GM12878 (cell line): ENCODE measurements at regions not wholly inside any gene's neighbourhood (a gene's known extent, or its start where the extent isn't known, plus 50 kb on each side); places are given as distances from the start of the nearest gene placed in this dataset.

Experiments used
- ATAC-seq: fragments of 200-7000 bp; cut with Tn5 transposase; 3 replicates; pipeline ENCODE4 v1.9.1; 2020; ENCODE audit warnings: mild to moderate bottlenecking, moderate library complexity
- BruUV-seq: library from RNA; stranded (reverse); fragments of 400-500 nt; replicated peaks from 2 replicates; lab custom pipeline; 2021; lab: Mats Ljungman, UMichigan
- CTCF ChIA-PET: fragments of 300-600 bp; sonication (Branson Sonifier 250); formaldehyde crosslinking; extraction: SDS; loops from one replicate; lab custom pipeline; 2021; ENCODE audit warnings: inconsistent platforms; lab: Yijun Ruan, JAX
- POLR2A ChIA-PET: fragments of 350-600 bp; formaldehyde crosslinking; extraction: SDS; loops from one replicate; lab custom pipeline; 2021; ENCODE audit warnings: inconsistent platforms; lab: Charles Lee
- RAD21 ChIA-PET: fragments of 300-600 bp; sonication (Branson Sonifier 250); formaldehyde crosslinking; loops from one replicate; lab custom pipeline; 2023; ENCODE audit warnings: antibody characterized with exemption; ENCODE audit not compliant: unreplicated experiment; lab: Charles Lee
- SMC1A ChIA-PET: fragments of 300-600 bp; sonication (Branson Sonifier 250); formaldehyde crosslinking; loops from one replicate; lab custom pipeline; 2023; ENCODE audit not compliant: unreplicated experiment, uncharacterized antibody; lab: Charles Lee
- DNase-seq: peaks from one replicate; pipeline ENCODE4 v3.0.0-alpha.2; 2011; ENCODE audit warnings: low read depth, low spot score
- FAIRE-seq: peaks from 3 replicates; lab custom pipeline; 2011; peaks lifted over from hg19 to GRCh38; lab: Jason Lieb, UNC
- H2AFZ ChIP-seq: 2 replicates; pipeline ENCODE4 v1.6.0; 2011; ENCODE audit warnings: low read depth, low read length, control low read depth; ENCODE audit not compliant: control insufficient read depth
- H3K27ac ChIP-seq: 2 replicates; pipeline ENCODE4 v1.5.1; 2011; ENCODE audit warnings: control low read depth; ENCODE audit not compliant: control insufficient read depth, insufficient read depth
- H3K27me3 ChIP-seq, 2 experiments: replicated peaks in 1 of 2; 2 replicates each; pipeline versions ENCODE4 v1.6.0 to v1.6.1; 2011; ENCODE audit warnings: low read length in 1 of 2; ENCODE audit not compliant: control insufficient read depth in 2 of 2, insufficient read depth in 2 of 2
- H3K36me3 ChIP-seq, 2 experiments: 2 replicates each; pipeline ENCODE4 v1.5.1; 2011; ENCODE audit warnings: low read length in 1 of 2; ENCODE audit not compliant: control insufficient read depth in 2 of 2, insufficient read depth in 2 of 2
- H3K4me1 ChIP-seq: 2 replicates; pipeline ENCODE4 v1.6.1; 2011; ENCODE audit warnings: mild to moderate bottlenecking, low read length, moderate library complexity, mixed read lengths; ENCODE audit not compliant: control insufficient read depth, insufficient read depth
- H3K4me2 ChIP-seq: 2 replicates; pipeline ENCODE4 v1.6.0; 2011; ENCODE audit warnings: control low read depth; ENCODE audit not compliant: control insufficient read depth, insufficient read depth
- H3K4me3 ChIP-seq: fragments of 200-600 bp; sonication (generic); 2 replicates; pipeline ENCODE4 v1.5.1; 2016
- H3K79me2 ChIP-seq: 2 replicates; pipeline ENCODE4 v1.6.0; 2011; ENCODE audit warnings: low read length; ENCODE audit not compliant: control insufficient read depth, insufficient read depth
- H3K9ac ChIP-seq: 2 replicates; pipeline ENCODE4 v1.8.0; 2011; ENCODE audit warnings: low read length, control low read depth, mixed read lengths; ENCODE audit not compliant: control insufficient read depth, insufficient read depth
- H3K9me3 ChIP-seq: replicated peaks from 3 replicates; pipeline ENCODE4 v1.5.1; 2011; ENCODE audit warnings: mild to moderate bottlenecking, low read length; ENCODE audit not compliant: control insufficient read depth, insufficient read depth
- H4K20me1 ChIP-seq: 2 replicates; pipeline ENCODE4 v1.6.0; 2011; ENCODE audit not compliant: control insufficient read depth, insufficient read depth
- ASH2L ChIP-seq: fragments of 300-600, 200-600 bp; sonication (generic); IDR thresholded peaks from 2 replicates; pipeline ENCODE4 v1.6.1; 2017; ENCODE audit warnings: low read depth, mild to moderate bottlenecking, borderline replicate concordance
- BACH1 ChIP-seq: fragments of 450-650 bp; IDR thresholded peaks from 2 replicates; pipeline ENCODE4 v1.6.1; 2017; ENCODE audit warnings: mild to moderate bottlenecking, borderline replicate concordance
- CBFB ChIP-seq: IDR thresholded peaks from 2 replicates; pipeline ENCODE4 v1.6.1; 2016; ENCODE audit warnings: antibody characterized with exemption, low read depth
- DPF2 ChIP-seq: fragments of 450-650 bp; IDR thresholded peaks from 2 replicates; pipeline ENCODE4 v1.6.1; 2017; ENCODE audit warnings: mild to moderate bottlenecking
- ESRRA ChIP-seq: IDR thresholded peaks from 2 replicates; pipeline ENCODE4 v1.6.1; 2012; ENCODE audit warnings: mild to moderate bottlenecking, low read length, improper control_type of control experiment
- MEF2A ChIP-seq: IDR thresholded peaks from 2 replicates; pipeline ENCODE4 v1.6.1; 2011; ENCODE audit warnings: low read depth, mild to moderate bottlenecking, low read length, moderate library complexity; ENCODE audit not compliant: insufficient read depth
- MEF2B ChIP-seq: fragments of 450-650 bp; IDR thresholded peaks from 2 replicates; pipeline ENCODE4 v1.6.1; 2018; ENCODE audit warnings: mild to moderate bottlenecking, moderate library complexity; ENCODE audit not compliant: partially characterized antibody, poor library complexity, severe bottlenecking
- PML ChIP-seq: IDR thresholded peaks from 2 replicates; pipeline ENCODE4 v1.6.1; 2012; ENCODE audit warnings: low read length, inconsistent platforms
- RAD21 ChIP-seq: IDR thresholded peaks from 2 replicates; pipeline ENCODE4 v1.6.1; 2011; ENCODE audit warnings: mild to moderate bottlenecking, low read depth, low read length, moderate library complexity; ENCODE audit not compliant: insufficient read depth
- RUNX3 ChIP-seq: IDR thresholded peaks from 2 replicates; pipeline ENCODE4 v1.6.1; 2012; ENCODE audit warnings: low read length, inconsistent platforms
- SMAD5 ChIP-seq: IDR thresholded peaks from 2 replicates; pipeline ENCODE4 v1.6.1; 2016; ENCODE audit warnings: antibody characterized with exemption, low read depth
- ZNF207 ChIP-seq: fragments of 450-650 bp; IDR thresholded peaks from 2 replicates; pipeline ENCODE4 v1.6.1; 2014; ENCODE audit warnings: antibody characterized with exemption, mild to moderate bottlenecking, borderline replicate concordance
- ZNF384 ChIP-seq: IDR thresholded peaks from 2 replicates; pipeline ENCODE4 v1.6.1; 2012; ENCODE audit warnings: low read depth, mild to moderate bottlenecking, low read length, improper control_type of control experiment, borderline replicate concordance
- WGBS: methylation state at CpG from one replicate; pipeline ENCODE4 v1.1.6; 2016; ENCODE audit warnings: low lambda C conversion rate; ENCODE audit not compliant: insufficient replicate concordance, insufficient coverage; ENCODE audit errors: missing lambda C conversion rate; 5-methylcytosine and 5-hydroxymethylcytosine counted together
- in situ Hi-C: fragments of 300-500 bp; cut with MboI; formaldehyde crosslinking; loops from 9 replicates; pipeline ENCODE4 v1.14.3; 2018; ENCODE audit warnings: mixed read lengths
- intact Hi-C: fragments of 100-400 bp; cut with micrococcal nuclease; formaldehyde crosslinking; loops from one replicate; pipeline ENCODE4 v1.14.2; 2022; ENCODE audit not compliant: unreplicated experiment
- TF ChIP-seq, protein P1 (sequence below): IDR thresholded peaks from 2 replicates; pipeline ENCODE4 v1.6.1; 2011; ENCODE audit warnings: borderline replicate concordance, low read depth, mild to moderate bottlenecking, moderate library complexity, low read length; ENCODE audit not compliant: insufficient read depth, poor library complexity, severe bottlenecking
- TF ChIP-seq, protein P2 (sequence below), 3 experiments: IDR thresholded peaks in 2 of 3; conservative IDR thresholded peaks in 1 of 3; 2 replicates each; pipeline ENCODE4 v1.5.1; 2011; ENCODE audit warnings: low read depth in 3 of 3, low read length in 3 of 3, mild to moderate bottlenecking in 3 of 3, control low read depth in 2 of 3, moderate library complexity in 2 of 3, inconsistent platforms in 1 of 3, mixed read lengths in 1 of 3; ENCODE audit not compliant: control insufficient read depth in 2 of 3, insufficient read depth in 1 of 3; ENCODE audit errors: extremely low read depth in 1 of 3
- TF ChIP-seq, protein P3 (sequence below): fragments of 450-650 bp; formaldehyde crosslinking; IDR thresholded peaks from 2 replicates; pipeline ENCODE4 v1.5.0; 2022; ENCODE audit warnings: mild to moderate bottlenecking, missing genetic modification characterization
- TF ChIP-seq, protein P4 (sequence below): fragments of 450-650 bp; IDR thresholded peaks from 2 replicates; pipeline ENCODE4 v1.6.1; 2018; ENCODE audit warnings: borderline replicate concordance, mild to moderate bottlenecking; ENCODE audit not compliant: partially characterized antibody

DNA sequence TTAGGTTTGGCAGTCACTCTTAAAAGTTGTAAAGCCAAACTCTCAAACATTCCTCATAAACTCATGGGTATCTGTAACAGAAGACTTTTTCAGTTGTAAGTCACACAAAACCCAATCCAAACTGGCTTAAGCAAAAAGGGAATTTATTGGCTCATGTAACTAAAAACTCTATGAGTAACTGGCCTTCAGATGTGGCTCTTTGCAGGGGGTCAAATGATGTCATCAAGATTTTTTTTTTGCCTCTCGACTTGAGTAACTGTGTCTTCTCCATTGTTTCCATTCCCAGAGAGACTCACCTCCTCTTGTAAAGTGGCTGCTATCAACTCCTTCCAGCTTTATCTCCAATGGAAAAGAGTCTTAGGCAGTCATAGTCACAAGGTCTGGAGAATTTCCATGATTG, 645.0 kb downstream of the DHX35 start:
- Histone ChIP-seq H3K27ac (no peak overlapping the region), H3K4me1 (no peaks in the 10 kb centered on the region), H2AFZ (no peak overlapping the region), H3K27me3 (no peaks in the 10 kb centered on the region), H4K20me1 (no peaks in the 10 kb centered on the region), H3K4me2 (no peak overlapping the region), H3K9me3 (no peaks in the 10 kb centered on the region; the same call in 2 of the 3 replicates), H3K36me3 (no peaks in the 10 kb centered on the region), H3K79me2 (no peaks in the 10 kb centered on the region), H3K9ac (no peak overlapping the region), H3K4me3 (no peak overlapping the region)
- in situ Hi-C loops (no loop called here), intact Hi-C loops (no loop called here)
- SMC1A ChIA-PET: no interaction called here
- RAD21 ChIA-PET: no interaction called here
- POLR2A ChIA-PET: no interaction called here
- no peak for ATAC-seq
- DNase-seq: no peak
- no TSS peak for BruUV-seq
- CTCF ChIA-PET: no interaction called here
- no peak for FAIRE-seq
- WGBS: 0% methylated on average over 1 of the region's 1 CpG
- TF ChIP-seq, protein P1, sequence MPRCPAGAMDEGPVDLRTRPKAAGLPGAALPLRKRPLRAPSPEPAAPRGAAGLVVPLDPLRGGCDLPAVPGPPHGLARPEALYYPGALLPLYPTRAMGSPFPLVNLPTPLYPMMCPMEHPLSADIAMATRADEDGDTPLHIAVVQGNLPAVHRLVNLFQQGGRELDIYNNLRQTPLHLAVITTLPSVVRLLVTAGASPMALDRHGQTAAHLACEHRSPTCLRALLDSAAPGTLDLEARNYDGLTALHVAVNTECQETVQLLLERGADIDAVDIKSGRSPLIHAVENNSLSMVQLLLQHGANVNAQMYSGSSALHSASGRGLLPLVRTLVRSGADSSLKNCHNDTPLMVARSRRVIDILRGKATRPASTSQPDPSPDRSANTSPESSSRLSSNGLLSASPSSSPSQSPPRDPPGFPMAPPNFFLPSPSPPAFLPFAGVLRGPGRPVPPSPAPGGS: no peak
- TF ChIP-seq SMAD5 (no peak), ZNF384 (no peak), BACH1 (no peak), ASH2L (no peak), RAD21 (no peak), MEF2A (no peak), DPF2 (no peak), PML (no peak), CBFB (no peak), RUNX3 (no peak), MEF2B (no peak), ESRRA (no peak), ZNF207 (no peak)
- TF ChIP-seq, protein P2, sequence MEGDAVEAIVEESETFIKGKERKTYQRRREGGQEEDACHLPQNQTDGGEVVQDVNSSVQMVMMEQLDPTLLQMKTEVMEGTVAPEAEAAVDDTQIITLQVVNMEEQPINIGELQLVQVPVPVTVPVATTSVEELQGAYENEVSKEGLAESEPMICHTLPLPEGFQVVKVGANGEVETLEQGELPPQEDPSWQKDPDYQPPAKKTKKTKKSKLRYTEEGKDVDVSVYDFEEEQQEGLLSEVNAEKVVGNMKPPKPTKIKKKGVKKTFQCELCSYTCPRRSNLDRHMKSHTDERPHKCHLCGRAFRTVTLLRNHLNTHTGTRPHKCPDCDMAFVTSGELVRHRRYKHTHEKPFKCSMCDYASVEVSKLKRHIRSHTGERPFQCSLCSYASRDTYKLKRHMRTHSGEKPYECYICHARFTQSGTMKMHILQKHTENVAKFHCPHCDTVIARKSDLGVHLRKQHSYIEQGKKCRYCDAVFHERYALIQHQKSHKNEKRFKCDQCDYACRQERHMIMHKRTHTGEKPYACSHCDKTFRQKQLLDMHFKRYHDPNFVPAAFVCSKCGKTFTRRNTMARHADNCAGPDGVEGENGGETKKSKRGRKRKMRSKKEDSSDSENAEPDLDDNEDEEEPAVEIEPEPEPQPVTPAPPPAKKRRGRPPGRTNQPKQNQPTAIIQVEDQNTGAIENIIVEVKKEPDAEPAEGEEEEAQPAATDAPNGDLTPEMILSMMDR (IDR thresholded peaks at IDR 0.05 in 2 of 3, conservative IDR thresholded peaks at IDR 0.05 in 1 of 3; ENCODE audit: control insufficient read depth in 2 of 3, extremely low read depth in 1 of 3, insufficient read depth in 1 of 3, low read depth in 3 of 3, low read length in 3 of 3): no peak
- TF ChIP-seq, protein P3, sequence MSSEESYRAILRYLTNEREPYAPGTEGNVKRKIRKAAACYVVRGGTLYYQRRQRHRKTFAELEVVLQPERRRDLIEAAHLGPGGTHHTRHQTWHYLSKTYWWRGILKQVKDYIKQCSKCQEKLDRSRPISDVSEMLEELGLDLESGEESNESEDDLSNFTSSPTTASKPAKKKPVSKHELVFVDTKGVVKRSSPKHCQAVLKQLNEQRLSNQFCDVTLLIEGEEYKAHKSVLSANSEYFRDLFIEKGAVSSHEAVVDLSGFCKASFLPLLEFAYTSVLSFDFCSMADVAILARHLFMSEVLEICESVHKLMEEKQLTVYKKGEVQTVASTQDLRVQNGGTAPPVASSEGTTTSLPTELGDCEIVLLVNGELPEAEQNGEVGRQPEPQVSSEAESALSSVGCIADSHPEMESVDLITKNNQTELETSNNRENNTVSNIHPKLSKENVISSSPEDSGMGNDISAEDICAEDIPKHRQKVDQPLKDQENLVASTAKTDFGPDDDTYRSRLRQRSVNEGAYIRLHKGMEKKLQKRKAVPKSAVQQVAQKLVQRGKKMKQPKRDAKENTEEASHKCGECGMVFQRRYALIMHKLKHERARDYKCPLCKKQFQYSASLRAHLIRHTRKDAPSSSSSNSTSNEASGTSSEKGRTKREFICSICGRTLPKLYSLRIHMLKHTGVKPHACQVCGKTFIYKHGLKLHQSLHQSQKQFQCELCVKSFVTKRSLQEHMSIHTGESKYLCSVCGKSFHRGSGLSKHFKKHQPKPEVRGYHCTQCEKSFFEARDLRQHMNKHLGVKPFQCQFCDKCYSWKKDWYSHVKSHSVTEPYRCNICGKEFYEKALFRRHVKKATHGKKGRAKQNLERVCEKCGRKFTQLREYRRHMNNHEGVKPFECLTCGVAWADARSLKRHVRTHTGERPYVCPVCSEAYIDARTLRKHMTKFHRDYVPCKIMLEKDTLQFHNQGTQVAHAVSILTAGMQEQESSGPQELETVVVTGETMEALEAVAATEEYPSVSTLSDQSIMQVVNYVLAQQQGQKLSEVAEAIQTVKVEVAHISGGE: no peak
- TF ChIP-seq, protein P4, sequence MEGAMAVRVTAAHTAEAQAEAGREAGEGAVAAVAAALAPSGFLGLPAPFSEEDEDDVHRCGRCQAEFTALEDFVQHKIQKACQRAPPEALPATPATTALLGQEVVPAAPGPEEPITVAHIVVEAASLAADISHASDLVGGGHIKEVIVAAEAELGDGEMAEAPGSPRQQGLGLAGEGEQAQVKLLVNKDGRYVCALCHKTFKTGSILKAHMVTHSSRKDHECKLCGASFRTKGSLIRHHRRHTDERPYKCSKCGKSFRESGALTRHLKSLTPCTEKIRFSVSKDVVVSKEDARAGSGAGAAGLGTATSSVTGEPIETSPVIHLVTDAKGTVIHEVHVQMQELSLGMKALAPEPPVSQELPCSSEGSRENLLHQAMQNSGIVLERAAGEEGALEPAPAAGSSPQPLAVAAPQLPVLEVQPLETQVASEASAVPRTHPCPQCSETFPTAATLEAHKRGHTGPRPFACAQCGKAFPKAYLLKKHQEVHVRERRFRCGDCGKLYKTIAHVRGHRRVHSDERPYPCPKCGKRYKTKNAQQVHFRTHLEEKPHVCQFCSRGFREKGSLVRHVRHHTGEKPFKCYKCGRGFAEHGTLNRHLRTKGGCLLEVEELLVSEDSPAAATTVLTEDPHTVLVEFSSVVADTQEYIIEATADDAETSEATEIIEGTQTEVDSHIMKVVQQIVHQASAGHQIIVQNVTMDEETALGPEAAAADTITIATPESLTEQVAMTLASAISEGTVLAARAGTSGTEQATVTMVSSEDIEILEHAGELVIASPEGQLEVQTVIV: no peak
